ENCODE measurements at regions not wholly inside any gene's neighbourhood (a gene's known extent, or its start where the extent isn't known, plus 50 kb on each side); places are given as distances from the start of the nearest gene placed in this dataset.

DNA sequence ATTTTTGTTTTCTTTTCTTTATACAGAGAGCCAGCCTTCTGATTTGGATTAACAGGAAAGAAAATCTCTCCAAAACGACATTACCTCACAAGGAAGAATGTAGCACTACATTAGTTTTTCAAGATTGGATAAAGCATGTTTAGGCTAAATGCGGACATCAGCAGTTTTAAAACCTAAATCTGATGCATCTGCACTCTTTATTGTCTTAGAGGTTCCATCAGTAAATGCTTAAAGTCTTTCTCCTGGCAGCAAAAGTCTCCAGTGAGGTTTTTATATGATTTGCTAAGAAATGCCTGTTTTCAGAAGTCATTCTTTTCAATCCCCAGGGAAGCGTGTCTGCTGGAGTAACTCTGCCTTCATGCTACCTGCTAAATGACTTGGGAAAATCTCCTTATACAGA is 912.9 kb upstream of the INTU start:
- TF ChIP-seq, protein P1, sequence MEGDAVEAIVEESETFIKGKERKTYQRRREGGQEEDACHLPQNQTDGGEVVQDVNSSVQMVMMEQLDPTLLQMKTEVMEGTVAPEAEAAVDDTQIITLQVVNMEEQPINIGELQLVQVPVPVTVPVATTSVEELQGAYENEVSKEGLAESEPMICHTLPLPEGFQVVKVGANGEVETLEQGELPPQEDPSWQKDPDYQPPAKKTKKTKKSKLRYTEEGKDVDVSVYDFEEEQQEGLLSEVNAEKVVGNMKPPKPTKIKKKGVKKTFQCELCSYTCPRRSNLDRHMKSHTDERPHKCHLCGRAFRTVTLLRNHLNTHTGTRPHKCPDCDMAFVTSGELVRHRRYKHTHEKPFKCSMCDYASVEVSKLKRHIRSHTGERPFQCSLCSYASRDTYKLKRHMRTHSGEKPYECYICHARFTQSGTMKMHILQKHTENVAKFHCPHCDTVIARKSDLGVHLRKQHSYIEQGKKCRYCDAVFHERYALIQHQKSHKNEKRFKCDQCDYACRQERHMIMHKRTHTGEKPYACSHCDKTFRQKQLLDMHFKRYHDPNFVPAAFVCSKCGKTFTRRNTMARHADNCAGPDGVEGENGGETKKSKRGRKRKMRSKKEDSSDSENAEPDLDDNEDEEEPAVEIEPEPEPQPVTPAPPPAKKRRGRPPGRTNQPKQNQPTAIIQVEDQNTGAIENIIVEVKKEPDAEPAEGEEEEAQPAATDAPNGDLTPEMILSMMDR (IDR thresholded peaks at IDR 0.05), result no peak
- TF ChIP-seq EZH2 (IDR thresholded peaks at IDR 0.05; ENCODE audit: borderline replicate concordance, insufficient read depth, low read depth, low read length, poor library complexity, severe bottlenecking), result no peak

Measured in B cell (primary cell).